ENCODE measurements at regions not wholly inside any gene's neighbourhood (a gene's known extent, or its start where the extent isn't known, plus 50 kb on each side); places are given as distances from the start of the nearest gene placed in this dataset.
"Not testable (repeated sequence)": the region's sequence is repeated elsewhere in the genome, so short reads cannot be mapped to it uniquely, and the experiment has no call there.

GRCh38 chr20:25898663-25899062 is 202.0 kb upstream of the ZNF337 start:
- not testable (repeated sequence) for H3K4me1 ChIP-seq (ENCODE audit: insufficient read depth, low read length); H3K27ac Mint-ChIP-seq (ENCODE audit: unreplicated experiment); H4K20me1 ChIP-seq (ENCODE audit: insufficient read depth, low read length); H3K36me3 Mint-ChIP-seq (ENCODE audit: low read depth, unreplicated experiment); H3K27me3 Mint-ChIP-seq (ENCODE audit: low read depth, unreplicated experiment); H3K36me3 ChIP-seq (ENCODE audit: insufficient read depth, low read length); DNase-seq (ENCODE audit: low read depth); H3K9me3 Mint-ChIP-seq (ENCODE audit: unreplicated experiment); H2AFZ ChIP-seq (ENCODE audit: low read depth, low read length); H3K4me3 ChIP-seq (ENCODE audit: insufficient read depth, low read depth, low read length); H3K27ac ChIP-seq (ENCODE audit: low read depth, low read length); H3K9me3 ChIP-seq (ENCODE audit: insufficient read depth, low read depth, low read length); FAIRE-seq; H3K4me2 ChIP-seq (ENCODE audit: low read length); H3K27me3 ChIP-seq (ENCODE audit: insufficient read depth, low read length); H3K79me2 ChIP-seq (ENCODE audit: insufficient read depth, low read length); H3K9ac ChIP-seq (ENCODE audit: low read length); H3K4me3 Mint-ChIP-seq (ENCODE audit: unreplicated experiment)
- peaks cover 14% of the 10 kb centered on the region for H3K4me1 Mint-ChIP-seq (ENCODE audit: low read depth, unreplicated experiment)

GRCh38 chr20:25879096-25879495 is 182.4 kb upstream of the ZNF337 start:
- FAIRE-seq; H3K27ac ChIP-seq (ENCODE audit: low read depth, low read length); H3K27me3 Mint-ChIP-seq (ENCODE audit: low read depth, unreplicated experiment); H3K9ac ChIP-seq (ENCODE audit: low read length); H3K27ac Mint-ChIP-seq (ENCODE audit: unreplicated experiment); H2AFZ ChIP-seq (ENCODE audit: low read depth, low read length); H3K9me3 Mint-ChIP-seq (ENCODE audit: unreplicated experiment); H3K4me1 Mint-ChIP-seq (ENCODE audit: low read depth, unreplicated experiment); H3K36me3 Mint-ChIP-seq (ENCODE audit: low read depth, unreplicated experiment); H3K4me3 ChIP-seq (ENCODE audit: insufficient read depth, low read depth, low read length); H3K4me2 ChIP-seq (ENCODE audit: low read length); H3K27me3 ChIP-seq (ENCODE audit: insufficient read depth, low read length); H3K4me1 ChIP-seq (ENCODE audit: insufficient read depth, low read length); H3K4me3 Mint-ChIP-seq (ENCODE audit: unreplicated experiment); H3K36me3 ChIP-seq (ENCODE audit: insufficient read depth, low read length); H3K9me3 ChIP-seq (ENCODE audit: insufficient read depth, low read depth, low read length); H3K79me2 ChIP-seq (ENCODE audit: insufficient read depth, low read length); H4K20me1 ChIP-seq (ENCODE audit: insufficient read depth, low read length); DNase-seq (ENCODE audit: low read depth): not testable (repeated sequence)

GRCh38 chr20:25868650-25868979 is 172.0 kb upstream of the ZNF337 start:
- not testable (repeated sequence) for H3K4me1 Mint-ChIP-seq (ENCODE audit: low read depth, unreplicated experiment)

GRCh38 chr20:25867776-25868649 is 171.4 kb upstream of the ZNF337 start:
- TF ChIP-seq EZH2 (IDR thresholded peaks at IDR 0.05; ENCODE audit: insufficient read depth, low read length) = no peak
- TF ChIP-seq CTCF (IDR thresholded peaks at IDR 0.05; ENCODE audit: insufficient read depth, low read depth, low read length) = no peak
- H3K27ac ChIP-seq (ENCODE audit: low read depth, low read length) = no peak overlapping the region

More at GRCh38 chr20:25868650-25868979, 172.0 kb upstream of the ZNF337 start:
- DNase-seq (ENCODE audit: low read depth); H3K4me3 Mint-ChIP-seq (ENCODE audit: unreplicated experiment); H4K20me1 ChIP-seq (ENCODE audit: insufficient read depth, low read length); H3K9me3 Mint-ChIP-seq (ENCODE audit: unreplicated experiment); H3K36me3 ChIP-seq (ENCODE audit: insufficient read depth, low read length); H3K27ac ChIP-seq (ENCODE audit: low read depth, low read length); FAIRE-seq; H3K9me3 ChIP-seq (ENCODE audit: insufficient read depth, low read depth, low read length); H3K36me3 Mint-ChIP-seq (ENCODE audit: low read depth, unreplicated experiment); H3K4me1 ChIP-seq (ENCODE audit: insufficient read depth, low read length); H3K79me2 ChIP-seq (ENCODE audit: insufficient read depth, low read length); H3K27ac Mint-ChIP-seq (ENCODE audit: unreplicated experiment): not testable (repeated sequence)
- H3K27me3 Mint-ChIP-seq (ENCODE audit: low read depth, unreplicated experiment) = peaks cover 54% of the 10 kb centered on the region
- Histone ChIP-seq H3K9ac (ENCODE audit: low read length) (peak overlapping the region; percentile 53), H2AFZ (ENCODE audit: low read depth, low read length) (peak overlapping the region; percentile 96), H3K4me3 (ENCODE audit: insufficient read depth, low read depth, low read length) (peak overlapping the region; percentile 64), H3K4me2 (ENCODE audit: low read length) (peak overlapping the region; percentile 94), H3K27me3 (ENCODE audit: insufficient read depth, low read length) (peaks cover 14% of the 10 kb centered on the region)

GRCh38 chr20:25867015-25867775 is 170.5 kb upstream of the ZNF337 start:
- H3K27ac ChIP-seq (ENCODE audit: low read depth, low read length); H3K9ac ChIP-seq (ENCODE audit: low read length); FAIRE-seq; H3K27ac Mint-ChIP-seq (ENCODE audit: unreplicated experiment); H3K9me3 Mint-ChIP-seq (ENCODE audit: unreplicated experiment); H3K4me1 Mint-ChIP-seq (ENCODE audit: low read depth, unreplicated experiment); H4K20me1 ChIP-seq (ENCODE audit: insufficient read depth, low read length); H3K4me3 Mint-ChIP-seq (ENCODE audit: unreplicated experiment); DNase-seq (ENCODE audit: low read depth); H3K4me2 ChIP-seq (ENCODE audit: low read length); H3K36me3 Mint-ChIP-seq (ENCODE audit: low read depth, unreplicated experiment); H2AFZ ChIP-seq (ENCODE audit: low read depth, low read length); H3K9me3 ChIP-seq (ENCODE audit: insufficient read depth, low read depth, low read length); H3K4me3 ChIP-seq (ENCODE audit: insufficient read depth, low read depth, low read length); H3K36me3 ChIP-seq (ENCODE audit: insufficient read depth, low read length); H3K79me2 ChIP-seq (ENCODE audit: insufficient read depth, low read length); H3K4me1 ChIP-seq (ENCODE audit: insufficient read depth, low read length): not testable (repeated sequence)
- peaks cover 20% of the 10 kb centered on the region for H3K27me3 ChIP-seq (ENCODE audit: insufficient read depth, low read length)
- peaks cover 65% of the 10 kb centered on the region for H3K27me3 Mint-ChIP-seq (ENCODE audit: low read depth, unreplicated experiment)

More at GRCh38 chr20:25867776-25868649, 171.4 kb upstream of the ZNF337 start:
- Mint-ChIP-seq H3K4me3 (ENCODE audit: unreplicated experiment) (peak overlapping the region; percentile 74), H3K27me3 (ENCODE audit: low read depth, unreplicated experiment) (peaks cover 57% of the 10 kb centered on the region), H3K36me3 (ENCODE audit: low read depth, unreplicated experiment) (no peaks in the 10 kb centered on the region), H3K9me3 (ENCODE audit: unreplicated experiment) (peaks cover 9% of the 10 kb centered on the region), H3K4me1 (ENCODE audit: low read depth, unreplicated experiment) (no peaks in the 10 kb centered on the region), H3K27ac (ENCODE audit: unreplicated experiment) (no peak overlapping the region)
- no peaks in the 10 kb centered on the region for H4K20me1 ChIP-seq (ENCODE audit: insufficient read depth, low read length)
- DNase-seq (ENCODE audit: low read depth) = no peak
- peak overlapping the region; percentile 94 for H3K4me2 ChIP-seq (ENCODE audit: low read length)
- H3K9me3 ChIP-seq (ENCODE audit: insufficient read depth, low read depth, low read length) = no peaks in the 10 kb centered on the region
- H3K79me2 ChIP-seq (ENCODE audit: insufficient read depth, low read length) = no peaks in the 10 kb centered on the region
- FAIRE-seq = no peak
- H3K9ac ChIP-seq (ENCODE audit: low read length) = peak overlapping the region; percentile 53
- peak overlapping the region; percentile 96 for H2AFZ ChIP-seq (ENCODE audit: low read depth, low read length)
- H3K4me3 ChIP-seq (ENCODE audit: insufficient read depth, low read depth, low read length) = peak overlapping the region; percentile 64
- no peaks in the 10 kb centered on the region for H3K36me3 ChIP-seq (ENCODE audit: insufficient read depth, low read length)
- peaks cover 17% of the 10 kb centered on the region for H3K27me3 ChIP-seq (ENCODE audit: insufficient read depth, low read length)
- H3K4me1 ChIP-seq (ENCODE audit: insufficient read depth, low read length) = peaks cover 4% of the 10 kb centered on the region
